Neural crest cell (in vitro differentiated cells): ENCODE measurements at regions not wholly inside any gene's neighbourhood (a gene's known extent, or its start where the extent isn't known, plus 50 kb on each side); places are given as distances from the start of the nearest gene placed in this dataset.

Experiments
- DNase-seq: peaks from one replicate; pipeline ENCODE4 v3.0.0; 2021; ENCODE audit warnings: low read depth, mixed read lengths, low spot score
- H3K27ac Mint-ChIP-seq: one replicate; pipeline ENCODE4 v1.8.0; 2021; ENCODE audit warnings: mild to moderate bottlenecking, mixed read lengths; ENCODE audit not compliant: unreplicated experiment
- H3K27me3 Mint-ChIP-seq: 2 replicates; pipeline ENCODE4 v1.8.0; 2021; ENCODE audit warnings: low read depth, mild to moderate bottlenecking, mixed read lengths
- H3K36me3 Mint-ChIP-seq: 2 replicates; pipeline ENCODE4 v1.8.0; 2021; ENCODE audit warnings: low read depth, mild to moderate bottlenecking, mixed read lengths
- H3K4me1 Mint-ChIP-seq: 2 replicates; pipeline ENCODE4 v1.8.0; 2021; ENCODE audit warnings: mixed read lengths
- H3K4me3 Mint-ChIP-seq: one replicate; pipeline ENCODE4 v1.8.0; 2021; ENCODE audit warnings: mild to moderate bottlenecking, mixed read lengths
- H3K9me3 Mint-ChIP-seq: 2 replicates; pipeline ENCODE4 v1.8.0; 2021; ENCODE audit warnings: mixed read lengths
- TF ChIP-seq, protein P1 (sequence below): fragments of 200-600 bp; sonication (generic); conservative IDR thresholded peaks from 2 replicates; pipeline ENCODE4 v1.5.0; 2021; ENCODE audit warnings: antibody characterized with exemption, mild to moderate bottlenecking

DNA sequence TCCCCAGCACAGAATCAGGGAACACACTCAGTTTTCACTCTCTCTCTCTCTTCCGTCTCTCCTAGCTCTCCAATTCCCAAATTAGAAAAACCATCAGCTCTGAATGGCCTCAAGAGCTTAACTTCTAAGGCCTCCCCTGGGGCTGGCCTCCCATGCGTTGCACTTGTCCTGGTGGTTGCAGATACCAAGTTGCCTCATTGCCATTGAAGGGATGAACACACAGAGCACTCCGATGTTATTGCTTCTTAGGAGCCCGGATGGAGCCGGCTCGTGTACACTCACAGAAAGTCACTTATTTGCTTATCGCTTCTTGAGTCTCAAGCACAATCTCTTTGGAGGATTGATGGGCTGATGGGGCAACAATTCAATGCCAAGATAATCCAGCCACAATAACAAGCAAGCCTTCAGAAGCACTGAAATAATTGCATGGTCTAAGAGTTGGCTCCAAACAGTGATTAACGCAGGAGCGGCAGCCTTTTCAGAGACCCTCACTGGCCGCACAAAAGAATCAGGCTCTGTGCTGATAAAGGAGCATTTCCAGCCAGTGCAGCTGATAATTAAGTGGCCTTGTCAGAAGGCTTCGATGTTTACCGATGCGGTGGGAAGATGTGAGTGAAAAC lies 175.8 kb upstream of the TMEM132C start:
- Mint-ChIP-seq H3K27me3 (peaks cover 2% of the 10 kb centered on the region), H3K9me3 (peaks cover 3% of the 10 kb centered on the region)
- DNase-seq, result no peak

DNA sequence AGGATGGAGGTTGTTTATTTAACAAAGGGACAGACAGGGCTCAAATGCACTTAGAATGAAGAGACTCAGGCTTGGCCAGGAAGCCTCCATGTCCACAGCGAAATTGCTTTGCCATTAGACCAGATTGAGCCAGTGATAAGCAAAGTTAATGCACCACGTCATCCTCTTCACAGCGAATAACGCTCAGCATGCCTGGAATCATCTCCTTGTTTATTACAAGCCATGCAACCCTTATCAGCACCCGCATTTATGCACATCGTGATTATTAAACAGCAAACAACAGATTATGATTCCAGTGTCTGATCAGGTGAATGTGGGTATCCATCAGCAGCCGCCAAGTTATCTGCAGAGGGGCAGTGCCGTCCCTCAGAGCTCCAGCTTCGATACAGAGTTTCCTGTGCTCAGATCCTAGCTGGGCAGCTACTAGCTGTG lies 175.0 kb upstream of the TMEM132C start:
- peaks cover 2% of the 10 kb centered on the region for H3K27me3 Mint-ChIP-seq
- no peak for DNase-seq
- H3K9me3 Mint-ChIP-seq, result peaks cover 3% of the 10 kb centered on the region
- peaks cover 13% of the 10 kb centered on the region for H3K4me1 Mint-ChIP-seq
- no peak overlapping the region for H3K4me3 Mint-ChIP-seq
- H3K27ac Mint-ChIP-seq, result no peak overlapping the region
- H3K36me3 Mint-ChIP-seq, result no peaks in the 10 kb centered on the region
- TF ChIP-seq, protein P1, sequence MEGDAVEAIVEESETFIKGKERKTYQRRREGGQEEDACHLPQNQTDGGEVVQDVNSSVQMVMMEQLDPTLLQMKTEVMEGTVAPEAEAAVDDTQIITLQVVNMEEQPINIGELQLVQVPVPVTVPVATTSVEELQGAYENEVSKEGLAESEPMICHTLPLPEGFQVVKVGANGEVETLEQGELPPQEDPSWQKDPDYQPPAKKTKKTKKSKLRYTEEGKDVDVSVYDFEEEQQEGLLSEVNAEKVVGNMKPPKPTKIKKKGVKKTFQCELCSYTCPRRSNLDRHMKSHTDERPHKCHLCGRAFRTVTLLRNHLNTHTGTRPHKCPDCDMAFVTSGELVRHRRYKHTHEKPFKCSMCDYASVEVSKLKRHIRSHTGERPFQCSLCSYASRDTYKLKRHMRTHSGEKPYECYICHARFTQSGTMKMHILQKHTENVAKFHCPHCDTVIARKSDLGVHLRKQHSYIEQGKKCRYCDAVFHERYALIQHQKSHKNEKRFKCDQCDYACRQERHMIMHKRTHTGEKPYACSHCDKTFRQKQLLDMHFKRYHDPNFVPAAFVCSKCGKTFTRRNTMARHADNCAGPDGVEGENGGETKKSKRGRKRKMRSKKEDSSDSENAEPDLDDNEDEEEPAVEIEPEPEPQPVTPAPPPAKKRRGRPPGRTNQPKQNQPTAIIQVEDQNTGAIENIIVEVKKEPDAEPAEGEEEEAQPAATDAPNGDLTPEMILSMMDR, result no peak

More for the DNA sequence above, 175.8 kb upstream of the TMEM132C start:
- H3K4me3 Mint-ChIP-seq, result no peak overlapping the region
- peaks cover 13% of the 10 kb centered on the region for H3K4me1 Mint-ChIP-seq
- TF ChIP-seq, protein P1, result no peak
- no peaks in the 10 kb centered on the region for H3K36me3 Mint-ChIP-seq
- no peak overlapping the region for H3K27ac Mint-ChIP-seq

DNA sequence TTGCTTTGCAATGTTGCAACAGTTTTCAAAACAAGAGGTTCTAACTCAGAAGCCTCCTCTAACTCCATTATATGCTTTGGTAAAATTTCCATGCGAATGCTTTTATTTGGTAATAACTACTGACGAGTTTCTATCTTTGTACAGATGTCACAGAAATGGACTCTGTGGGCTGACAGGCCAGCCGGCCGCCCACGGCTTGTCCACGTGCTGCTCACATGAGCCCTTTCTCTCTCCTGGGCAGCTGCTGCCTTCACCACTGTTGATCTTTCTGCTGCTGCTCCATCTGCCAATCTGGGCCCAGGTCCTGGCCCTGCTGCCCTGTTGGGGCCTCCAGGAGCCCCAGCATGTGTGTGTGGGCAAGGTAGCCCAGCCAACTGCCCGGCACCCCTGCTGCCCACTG lies 168.2 kb upstream of the TMEM132C start:
- DNase-seq, result no peak
- Mint-ChIP-seq H3K27ac (no peak overlapping the region), H3K4me1 (peaks cover 3% of the 10 kb centered on the region), H3K27me3 (peaks cover 2% of the 10 kb centered on the region), H3K36me3 (no peaks in the 10 kb centered on the region), H3K9me3 (no peaks in the 10 kb centered on the region), H3K4me3 (no peak overlapping the region)
- TF ChIP-seq, protein P1, result no peak

DNA sequence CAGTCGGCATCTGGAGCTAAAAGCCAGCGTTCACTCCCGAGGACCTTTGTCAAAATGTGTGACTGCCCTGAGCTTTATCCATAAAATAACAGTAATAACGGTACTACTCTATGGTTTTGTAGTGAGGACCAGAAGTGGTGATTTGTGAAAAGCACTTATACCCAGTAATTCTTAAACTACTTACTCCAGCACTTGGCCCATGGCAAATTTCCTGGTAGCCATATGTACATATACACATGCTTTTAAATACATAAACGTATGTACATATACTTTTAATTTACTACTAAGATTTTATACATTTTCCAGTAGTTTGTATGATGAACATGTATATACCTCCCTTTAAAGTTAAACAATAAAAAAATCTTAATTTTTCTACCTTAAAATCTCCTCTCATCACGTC lies 163.8 kb upstream of the TMEM132C start:
- Mint-ChIP-seq H3K9me3 (peaks cover 5% of the 10 kb centered on the region), H3K27me3 (no peaks in the 10 kb centered on the region), H3K4me1 (peaks cover 3% of the 10 kb centered on the region), H3K4me3 (no peak overlapping the region), H3K36me3 (no peaks in the 10 kb centered on the region), H3K27ac (no peak overlapping the region)
- DNase-seq, result no peak
- TF ChIP-seq, protein P1, result no peak

DNA sequence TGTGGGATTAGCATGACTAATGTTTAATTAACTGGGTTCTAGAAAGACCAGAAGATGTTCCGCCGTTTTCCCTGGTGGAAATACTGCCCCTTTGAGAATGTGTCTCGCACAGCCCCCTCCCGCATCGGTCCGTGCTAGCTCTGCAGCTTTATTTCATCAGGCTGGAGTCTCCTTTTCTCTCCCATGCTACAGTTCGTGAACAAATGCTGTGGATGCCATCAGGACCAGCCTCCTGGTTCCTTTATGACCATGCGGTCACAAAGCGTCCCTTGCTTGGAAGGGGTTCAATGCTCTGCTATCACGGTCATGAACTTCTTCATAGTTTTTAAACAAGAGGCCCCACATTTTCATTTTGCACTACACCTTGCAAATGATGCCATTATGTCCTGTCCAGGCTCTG lies 157.7 kb upstream of the TMEM132C start:
- no peak for DNase-seq
- Mint-ChIP-seq H3K4me1 (no peaks in the 10 kb centered on the region), H3K36me3 (no peaks in the 10 kb centered on the region), H3K4me3 (no peak overlapping the region), H3K27ac (no peak overlapping the region), H3K9me3 (peaks cover 5% of the 10 kb centered on the region), H3K27me3 (peaks cover 2% of the 10 kb centered on the region)
- TF ChIP-seq, protein P1, result no peak
